HG03575 (cell line): ENCODE measurements at regions not wholly inside any gene's neighbourhood (a gene's known extent, or its start where the extent isn't known, plus 50 kb on each side); places are given as distances from the start of the nearest gene placed in this dataset.
"Not testable (repeated sequence)": the region's sequence is repeated elsewhere in the genome, so short reads cannot be mapped to it uniquely, and the experiment has no call there.

Source experiments
- ATAC-seq: cut with Tn5 transposase; IDR thresholded peaks from one replicate; pipeline ENCODE4 v1.9.1; 2021; ENCODE audit not compliant: unreplicated experiment, insufficient number of reproducible peaks, low FRiP score; ENCODE audit errors: extremely low read depth

DNA sequence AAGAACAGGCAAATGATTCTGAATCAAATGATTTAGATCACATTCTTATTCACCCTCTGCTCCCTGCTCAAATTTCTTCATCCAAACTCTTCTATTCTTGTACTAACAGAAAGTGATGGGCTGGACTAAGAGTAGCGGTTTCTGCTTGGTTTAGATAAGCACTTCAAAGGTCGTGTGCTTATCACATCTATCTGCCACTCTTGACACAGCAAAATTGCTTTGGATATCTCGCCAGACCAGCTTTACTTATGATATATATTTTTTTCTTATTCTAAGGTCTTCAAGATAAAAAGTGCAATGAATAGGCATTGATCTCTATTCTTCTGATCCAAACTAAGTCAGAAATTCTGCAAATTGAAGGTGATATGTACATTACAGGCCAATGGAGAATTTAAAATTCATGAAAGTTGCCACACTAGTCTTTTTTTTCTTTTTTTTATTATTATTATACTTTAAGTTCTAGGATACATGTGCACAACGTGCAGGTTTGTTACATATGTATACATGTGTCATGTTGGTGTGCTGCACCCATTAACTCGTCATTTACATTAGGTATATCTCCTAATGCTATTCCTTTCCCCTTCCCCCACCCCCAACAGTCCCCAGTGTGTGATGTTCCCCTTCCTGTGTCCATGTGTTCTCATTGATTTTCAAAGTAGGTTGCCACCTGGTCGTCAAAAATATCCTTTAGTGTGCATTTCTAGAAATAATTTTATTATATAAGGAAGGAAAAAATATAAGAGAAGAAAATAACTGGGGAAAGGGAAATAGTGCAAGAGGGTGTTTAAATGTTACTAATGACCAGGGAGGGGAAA lies 1941.0 kb upstream of the RAG2 start:
- ATAC-seq, result no peak

DNA sequence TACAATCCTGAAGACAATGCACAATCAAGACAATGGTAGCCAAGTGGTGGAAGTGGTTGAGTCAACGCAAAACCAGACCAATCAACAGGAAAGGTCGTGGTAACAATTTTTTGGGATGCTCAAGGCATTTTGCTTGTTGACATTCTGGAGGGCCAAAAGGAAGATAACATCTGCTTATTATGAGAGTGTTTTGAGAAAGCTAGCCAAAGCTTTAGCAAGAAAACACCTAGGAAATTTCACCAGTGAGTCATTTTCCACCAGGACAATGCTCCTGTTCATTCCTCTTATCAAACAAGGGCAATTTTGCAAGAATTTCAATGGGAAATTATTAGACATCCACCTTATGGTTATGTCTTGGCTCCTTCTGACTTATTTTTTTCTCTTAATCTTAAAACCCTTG lies 1932.2 kb upstream of the RAG2 start:
- ATAC-seq, result no peak

DNA sequence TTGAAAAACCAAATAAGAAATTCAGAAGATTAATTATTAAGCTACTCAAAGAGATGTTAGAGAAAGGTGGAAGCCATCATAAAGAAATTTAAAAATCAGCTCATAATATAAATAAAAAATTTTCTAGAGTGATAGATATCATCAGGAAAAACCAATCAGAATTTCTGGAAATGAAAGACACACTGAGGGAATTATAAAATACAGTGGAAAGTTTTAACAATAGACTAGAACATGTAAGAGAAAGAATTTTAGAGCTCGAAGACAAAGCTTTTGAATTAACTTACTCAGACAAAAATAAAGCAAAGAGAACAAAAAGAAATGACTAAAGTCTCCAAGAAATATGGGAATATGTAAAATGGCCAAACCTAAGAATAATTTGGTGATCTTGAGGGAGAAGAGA lies 1926.9 kb upstream of the RAG2 start:
- no peak for ATAC-seq

DNA sequence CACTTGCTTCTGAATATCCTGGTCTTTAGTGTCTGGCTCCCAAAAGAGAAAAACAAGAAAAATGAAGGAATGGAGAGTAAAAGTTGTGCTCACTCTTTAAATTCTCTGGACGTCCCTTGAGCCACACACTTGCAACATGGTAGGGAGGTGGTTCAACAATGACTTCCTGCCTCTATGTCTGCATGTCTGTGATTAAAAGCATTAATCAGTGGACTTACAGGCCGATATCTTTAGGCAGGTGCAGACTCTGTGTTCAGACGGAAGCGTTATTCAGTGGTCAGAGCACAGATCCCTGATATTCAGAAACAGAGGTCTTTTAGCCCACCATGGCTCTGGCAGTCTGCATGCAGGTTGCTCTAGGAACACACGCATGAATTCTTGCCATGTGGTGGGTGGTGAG lies 1920.0 kb upstream of the RAG2 start:
- no peak for ATAC-seq

DNA sequence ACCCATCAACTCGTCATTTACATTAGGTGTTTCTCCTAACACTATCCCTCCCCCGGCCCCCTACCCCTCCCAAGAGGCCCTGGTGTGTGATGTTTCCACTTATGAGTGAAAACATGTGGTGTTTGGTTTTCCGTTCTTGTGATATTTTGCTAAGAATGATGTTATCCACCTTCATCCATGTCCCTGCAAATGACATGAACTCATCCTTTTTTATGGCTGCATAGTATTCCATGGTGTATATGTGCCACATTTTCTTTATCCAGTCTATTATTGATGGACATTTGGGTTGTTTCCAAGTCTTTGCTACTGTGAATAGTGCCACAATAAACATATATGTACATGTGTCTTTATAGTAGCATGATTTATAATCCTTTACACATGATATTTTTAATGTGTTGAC lies 1914.8 kb upstream of the RAG2 start:
- ATAC-seq, result not testable (repeated sequence)

DNA sequence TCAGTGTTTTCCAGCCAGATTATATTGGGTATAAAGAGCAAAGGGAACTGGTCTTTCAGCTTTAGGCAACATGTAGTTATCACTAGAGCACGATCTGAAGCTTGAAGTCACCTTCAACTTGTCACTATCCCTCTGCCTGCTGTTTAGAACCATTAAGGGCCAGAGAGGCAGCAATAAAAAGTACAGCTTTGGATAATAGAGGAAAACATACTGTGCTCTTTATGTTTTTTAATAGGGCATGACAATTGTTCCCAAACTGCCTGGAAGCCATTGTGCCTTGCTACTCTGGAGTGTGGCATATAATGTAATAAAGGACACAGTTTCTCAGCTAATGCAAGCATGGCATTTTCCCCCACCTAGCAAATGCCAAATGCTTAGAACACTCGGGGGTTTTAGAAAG lies 1912.0 kb upstream of the RAG2 start:
- no peak for ATAC-seq

DNA sequence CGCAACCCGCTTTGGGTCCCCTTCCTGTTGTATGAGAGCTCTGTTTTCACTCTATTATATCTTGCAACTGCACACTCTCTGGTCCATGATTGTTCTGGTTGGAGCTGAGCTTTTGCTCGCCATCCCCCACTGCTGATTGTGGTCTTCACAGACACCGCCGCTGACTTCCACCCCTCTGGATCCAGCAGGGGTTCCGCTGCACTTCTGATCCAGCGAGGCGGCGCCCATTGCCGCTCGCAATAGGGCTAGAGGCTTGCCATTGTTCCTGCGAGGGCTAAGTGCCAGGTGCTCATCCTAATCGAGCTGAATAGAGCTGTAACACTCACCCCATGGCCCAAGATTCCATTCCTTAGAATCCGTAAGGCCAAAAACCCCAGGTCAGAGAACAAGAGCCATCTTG lies 1905.8 kb upstream of the RAG2 start:
- ATAC-seq, result no peak

DNA sequence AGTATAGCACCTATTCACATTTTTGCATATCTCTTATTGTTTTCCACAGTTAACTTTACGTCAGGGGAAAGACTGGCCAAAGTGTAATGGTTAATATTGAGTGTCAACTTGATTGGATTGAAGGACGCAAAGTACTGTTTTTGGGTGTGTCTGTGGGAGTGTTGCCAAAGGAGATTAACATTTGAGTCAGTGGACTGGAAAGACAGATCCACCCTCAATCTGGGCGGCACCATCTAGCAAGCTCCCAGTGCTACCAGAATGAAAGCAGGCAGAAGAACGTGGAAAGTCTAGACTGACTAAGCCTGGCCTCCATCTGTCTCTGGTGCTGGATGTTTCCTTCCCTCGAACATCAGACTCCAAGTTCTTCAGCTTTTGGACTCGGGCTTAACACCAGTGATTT lies 1900.7 kb upstream of the RAG2 start:
- ATAC-seq, result no peak

DNA sequence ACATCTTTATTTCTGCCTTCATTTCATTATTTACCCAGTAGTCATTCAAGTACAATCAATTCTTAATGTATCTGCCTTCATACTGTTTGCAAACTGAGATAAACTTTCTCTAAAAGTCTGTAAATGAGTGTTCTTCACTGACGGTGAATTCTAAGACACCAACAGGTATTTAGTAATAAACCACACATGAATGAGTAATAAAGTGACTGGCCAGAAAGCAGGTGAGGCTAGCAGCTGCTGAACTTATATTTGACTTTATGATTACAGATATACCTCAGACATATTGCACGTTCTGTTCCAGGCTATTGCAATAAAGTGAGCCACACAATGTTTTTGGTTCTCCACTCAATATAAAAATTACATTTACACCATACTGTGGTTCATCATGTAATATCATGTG lies 1894.0 kb upstream of the RAG2 start:
- no peak for ATAC-seq

DNA sequence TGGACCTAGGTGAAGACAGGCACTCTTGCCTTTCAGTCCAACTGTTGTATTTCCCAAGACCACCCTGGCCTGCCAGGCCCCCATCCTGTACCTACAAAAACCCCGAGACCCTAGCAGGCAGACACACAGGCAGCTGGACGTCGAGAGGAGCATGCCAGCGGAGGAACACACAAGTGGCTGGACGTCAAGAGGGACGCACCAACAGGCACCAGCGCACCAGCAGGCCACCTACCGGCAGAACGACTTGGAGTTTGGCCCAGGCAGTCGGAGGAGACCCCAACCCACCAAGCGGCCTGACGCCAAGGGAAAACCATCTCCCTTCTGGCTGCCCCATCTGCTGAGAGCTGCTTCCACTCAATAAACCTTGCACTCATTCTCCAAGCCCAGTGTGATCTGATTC lies 1883.4 kb upstream of the RAG2 start:
- ATAC-seq, result no peak

DNA sequence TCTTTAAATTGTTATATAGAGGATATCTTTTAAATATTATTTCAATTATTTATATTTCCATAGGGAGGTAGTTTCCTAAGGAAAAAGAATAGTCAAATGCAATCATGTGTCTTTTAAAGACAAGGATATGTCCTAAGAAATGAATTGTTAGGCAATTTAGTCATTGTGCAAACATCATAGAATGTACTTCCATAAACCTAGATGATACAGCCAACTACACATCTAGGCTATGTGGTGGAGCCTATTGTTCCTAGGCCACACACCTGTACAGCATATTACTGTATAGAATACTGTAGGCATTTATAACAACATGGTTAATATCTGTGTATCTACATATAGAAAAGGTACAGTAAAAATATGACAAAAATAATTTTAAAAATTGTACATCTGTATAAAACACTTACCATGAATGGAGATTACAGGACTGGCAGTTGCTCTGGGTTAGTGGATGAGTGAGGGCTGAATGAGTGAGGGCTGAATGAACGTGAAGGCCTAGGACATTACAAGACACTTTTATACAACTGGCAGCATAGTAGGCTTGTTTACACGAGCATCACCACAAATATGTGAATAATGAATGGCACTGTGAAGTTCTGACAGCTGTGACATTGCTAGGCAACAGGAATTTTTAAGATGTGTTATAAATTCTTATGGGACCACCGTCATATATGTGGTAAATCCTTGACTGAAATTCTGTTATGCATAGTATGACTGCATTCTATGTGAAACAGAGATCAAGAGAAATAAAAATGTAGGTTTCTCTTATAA lies 1879.0 kb upstream of the RAG2 start:
- ATAC-seq, result no peak

DNA sequence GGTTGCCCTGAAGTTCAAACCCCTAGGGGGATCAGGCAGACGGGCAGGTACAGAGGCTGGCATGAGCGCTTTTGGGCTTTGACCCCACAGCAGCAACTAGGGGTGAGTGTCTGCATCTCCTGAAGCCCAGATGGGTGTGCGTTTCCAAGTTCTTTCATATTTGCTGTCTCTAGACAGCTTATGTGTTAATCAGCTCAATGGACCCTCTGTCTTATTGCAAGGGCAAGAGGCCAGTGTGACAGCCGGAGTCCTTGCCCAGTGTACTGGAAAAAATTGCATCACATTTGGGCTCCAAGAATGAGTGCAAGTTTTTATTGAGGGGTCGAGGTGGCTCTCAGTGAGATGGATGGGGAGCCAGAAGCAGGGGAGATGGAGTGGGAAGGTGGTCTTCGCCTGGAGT lies 1863.7 kb upstream of the RAG2 start:
- ATAC-seq, result no peak

DNA sequence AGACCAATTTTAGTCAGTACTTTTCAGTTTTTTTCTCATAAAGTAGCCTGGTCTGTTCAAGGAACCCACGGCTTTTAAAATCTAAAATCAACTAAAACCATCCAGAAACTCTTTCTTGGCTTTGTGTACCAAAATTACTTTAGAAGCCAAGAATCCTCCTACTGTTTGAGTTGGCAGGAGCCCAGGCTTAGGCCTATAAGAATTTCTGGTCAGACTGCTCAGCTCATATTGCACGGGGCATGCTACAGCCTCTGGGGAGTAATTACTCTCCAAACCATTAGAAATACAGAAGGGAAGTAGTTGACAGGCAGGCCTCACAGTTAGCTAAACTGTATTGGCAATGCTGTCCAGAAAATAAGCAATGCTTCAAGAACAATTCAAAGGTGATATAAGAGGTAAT lies 1862.9 kb upstream of the RAG2 start:
- ATAC-seq, result no peak

DNA sequence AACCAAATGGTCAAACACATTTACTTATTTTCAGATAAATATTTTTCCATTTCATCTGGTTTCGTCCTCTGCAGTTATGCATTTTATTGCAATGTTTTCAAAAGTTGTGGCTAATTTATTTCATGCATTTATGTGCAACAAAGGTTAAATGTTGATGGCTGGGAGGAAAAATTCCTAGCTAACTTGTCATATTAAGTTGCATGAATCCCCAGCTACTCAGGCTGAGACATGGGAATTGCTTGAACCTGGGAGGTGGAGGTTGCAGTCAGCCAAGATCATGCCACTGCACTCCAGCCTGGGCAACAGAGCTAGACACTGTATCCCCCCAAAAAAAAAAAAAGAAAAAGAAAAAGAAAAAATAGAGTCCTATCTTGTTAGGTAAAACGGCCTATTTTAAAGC lies 1862.4 kb upstream of the RAG2 start:
- no peak for ATAC-seq

DNA sequence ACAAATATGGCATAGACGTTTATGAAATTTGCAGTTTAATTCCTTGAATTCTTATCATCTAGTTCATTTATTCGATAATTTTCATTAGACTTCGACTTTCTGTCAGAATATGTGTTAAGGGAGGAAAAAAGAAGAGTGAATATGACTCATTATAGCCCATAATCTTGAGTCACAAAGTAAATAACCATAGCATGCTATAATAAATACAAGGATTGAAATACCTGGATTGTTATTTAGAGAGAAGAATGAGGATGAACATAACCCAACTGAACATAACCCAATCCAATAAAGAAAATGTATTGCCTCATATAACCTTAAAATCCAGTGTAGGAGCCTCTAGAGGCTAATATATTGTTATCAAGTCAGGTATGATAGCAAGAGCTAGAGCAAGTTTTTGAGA lies 1858.3 kb upstream of the RAG2 start:
- ATAC-seq, result no peak

DNA sequence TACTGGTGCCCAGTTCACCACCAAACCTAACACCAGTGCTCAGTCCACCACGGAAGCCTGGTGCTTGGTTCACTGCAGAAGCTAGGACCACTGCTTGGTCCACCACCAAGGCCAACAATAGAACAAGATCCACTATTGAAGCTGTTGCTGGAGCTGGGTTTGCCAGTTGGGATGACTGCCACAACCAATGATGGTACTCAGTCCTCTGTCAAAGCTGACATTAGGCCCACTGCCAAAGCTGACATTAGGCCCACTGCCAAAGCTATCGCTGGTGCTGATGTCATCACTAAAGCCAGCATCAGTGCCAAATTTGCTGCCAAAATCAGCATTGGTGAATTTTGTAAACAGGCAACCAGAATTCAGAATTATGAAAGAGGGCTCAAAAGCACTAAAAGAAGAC lies 1850.2 kb upstream of the RAG2 start:
- no peak for ATAC-seq

DNA sequence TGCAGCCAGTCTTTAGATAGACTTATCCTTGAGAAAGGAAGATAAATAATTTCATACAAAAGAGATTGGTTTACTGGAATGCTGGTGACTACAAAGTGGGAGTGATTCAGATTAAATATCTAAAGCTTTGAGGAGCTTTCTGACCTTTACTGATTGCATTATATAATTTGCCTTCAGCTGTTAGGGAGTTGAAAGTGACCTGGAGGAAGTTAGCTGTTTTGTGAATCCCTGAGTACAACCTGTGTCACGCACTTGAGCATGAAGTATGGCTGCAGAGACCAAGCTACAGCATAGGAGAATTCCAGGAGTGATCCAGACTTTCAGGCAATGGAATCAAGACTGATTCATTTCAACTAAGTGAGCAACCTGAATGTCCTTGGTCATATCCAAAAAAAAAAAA lies 1848.3 kb upstream of the RAG2 start:
- ATAC-seq, result no peak

DNA sequence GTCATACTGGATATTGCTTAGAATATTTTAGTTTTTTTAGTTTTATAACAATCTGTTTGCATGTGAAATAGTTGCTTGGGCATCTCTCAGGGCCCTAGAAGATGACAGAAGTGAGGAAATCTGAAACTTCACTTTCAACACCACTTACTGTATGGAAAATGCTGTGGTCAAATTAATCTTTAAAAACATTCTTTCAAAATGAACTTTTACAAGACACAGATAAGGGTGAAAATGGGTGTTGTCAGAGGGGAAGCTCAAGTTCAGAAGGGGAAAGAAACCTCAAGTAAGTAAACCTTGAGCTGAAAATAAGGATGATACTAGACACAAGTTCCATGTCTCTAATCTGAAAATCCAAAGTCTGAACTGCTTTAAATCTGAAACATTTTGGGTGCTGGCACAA lies 1840.1 kb upstream of the RAG2 start:
- ATAC-seq, result no peak

DNA sequence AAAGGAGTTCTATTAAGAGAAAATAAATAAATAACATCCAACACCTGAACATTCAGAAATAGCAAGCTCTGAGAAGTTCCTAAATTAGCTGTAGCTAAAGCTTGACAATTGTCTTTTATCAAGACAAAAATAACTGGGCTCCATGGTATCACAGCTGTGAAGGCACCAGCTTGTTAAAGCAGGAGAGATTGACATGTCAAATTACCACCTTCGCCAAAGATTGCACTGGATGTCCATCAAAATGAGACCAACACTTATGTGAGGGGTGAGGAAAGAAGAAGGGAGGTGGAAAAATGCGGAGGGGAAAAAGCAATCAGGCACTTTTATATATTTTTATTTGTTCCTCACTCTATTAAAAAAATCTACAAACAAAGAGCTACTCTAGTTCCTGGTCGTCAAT lies 1827.5 kb upstream of the RAG2 start:
- no peak for ATAC-seq

DNA sequence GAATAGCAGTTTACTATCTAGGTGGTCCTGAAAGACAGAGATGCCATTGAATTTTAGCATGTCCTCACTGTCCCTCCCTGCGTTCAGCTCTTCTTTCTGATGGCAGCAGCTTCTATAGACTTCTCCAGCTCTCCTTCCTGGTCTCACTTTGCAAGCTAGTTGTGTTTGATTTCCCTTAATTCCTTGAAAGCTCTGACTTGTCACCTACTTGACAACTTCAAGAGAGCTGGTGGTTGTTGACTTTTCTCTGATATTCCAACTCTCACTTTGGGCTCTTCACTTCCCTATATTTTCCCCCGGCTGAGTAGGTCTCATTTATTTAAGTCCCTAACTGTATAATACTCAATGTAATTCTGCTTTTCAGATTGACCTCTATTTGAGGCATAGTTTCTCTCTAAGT lies 1825.0 kb upstream of the RAG2 start:
- ATAC-seq, result no peak

DNA sequence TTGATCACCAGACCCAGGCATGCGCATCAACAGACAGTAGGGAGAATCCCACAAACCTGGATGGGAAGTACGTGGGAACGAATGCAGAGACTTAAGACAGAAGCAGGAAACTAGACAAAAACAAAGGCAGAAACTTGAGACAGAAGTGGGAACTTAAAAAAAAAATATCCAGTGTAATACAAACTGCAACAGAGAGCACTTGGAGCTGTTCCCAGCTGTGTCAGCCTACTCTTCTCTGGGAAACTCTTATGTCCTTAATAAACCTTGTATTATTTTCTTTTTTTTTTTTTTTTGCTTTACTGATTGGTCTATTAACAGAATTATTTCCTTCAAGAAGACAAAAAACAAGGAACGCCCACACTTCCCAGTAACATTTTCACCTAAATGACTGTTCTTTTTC lies 1818.1 kb upstream of the RAG2 start:
- no peak for ATAC-seq
